ENCODE measurements at regions not wholly inside any gene's neighbourhood (a gene's known extent, or its start where the extent isn't known, plus 50 kb on each side); places are given as distances from the start of the nearest gene placed in this dataset.

DNA sequence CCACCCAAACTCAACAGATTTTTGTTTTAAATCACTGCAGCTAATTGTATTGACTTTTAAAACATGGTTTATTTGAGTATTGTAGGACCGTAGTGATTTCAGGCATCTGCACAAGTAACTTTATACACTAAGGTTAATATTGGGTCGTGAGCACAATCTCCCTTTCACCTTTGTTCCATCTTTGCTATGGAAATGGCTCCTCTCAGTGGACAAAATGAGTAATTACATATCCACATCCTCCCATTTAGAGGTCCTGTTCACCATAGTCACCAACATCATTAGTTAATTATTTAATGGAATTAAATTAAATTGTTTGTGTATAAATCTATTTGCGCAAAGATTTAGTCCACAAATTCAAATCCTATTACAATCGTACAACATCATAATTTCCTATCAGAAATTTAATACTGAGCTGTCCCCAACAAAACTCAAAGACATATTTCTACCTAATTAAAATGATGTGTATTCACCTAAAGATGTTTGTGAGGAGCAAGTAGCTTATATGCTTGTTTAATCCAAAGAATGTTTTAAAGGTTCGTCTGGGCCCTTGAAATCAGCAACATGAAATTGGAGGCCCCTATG, 173.0 kb upstream of the DAPK1 start:
- peak; percentile 81 for FAIRE-seq
- DNase-seq (ENCODE audit: insufficient read length, low spot score) = peak; percentile 45
- no peak for TF ChIP-seq POLR2A (IDR thresholded peaks at IDR 0.05; ENCODE audit: low read depth, low read length)

- TF ChIP-seq POLR2A (IDR thresholded peaks at IDR 0.05; ENCODE audit: low read depth, low read length) = no peak
- DNase-seq (ENCODE audit: insufficient read length, low spot score) (no peak), FAIRE-seq (no peak)
Measured at GRCh38 chr9:87327575-87328125, 170.0 kb upstream of the DAPK1 start.

GRCh38 chr9:87333802-87334201, 163.9 kb upstream of the DAPK1 start:
- FAIRE-seq (no peak), DNase-seq (ENCODE audit: insufficient read length, low spot score) (no peak)
- no peak for TF ChIP-seq POLR2A (IDR thresholded peaks at IDR 0.05; ENCODE audit: low read depth, low read length)

- no peak for FAIRE-seq
- no peak for TF ChIP-seq POLR2A (IDR thresholded peaks at IDR 0.05; ENCODE audit: low read depth, low read length)
- DNase-seq (ENCODE audit: insufficient read length, low spot score) = no peak
Measured at GRCh38 chr9:87334366-87334765, 163.3 kb upstream of the DAPK1 start.

DNA sequence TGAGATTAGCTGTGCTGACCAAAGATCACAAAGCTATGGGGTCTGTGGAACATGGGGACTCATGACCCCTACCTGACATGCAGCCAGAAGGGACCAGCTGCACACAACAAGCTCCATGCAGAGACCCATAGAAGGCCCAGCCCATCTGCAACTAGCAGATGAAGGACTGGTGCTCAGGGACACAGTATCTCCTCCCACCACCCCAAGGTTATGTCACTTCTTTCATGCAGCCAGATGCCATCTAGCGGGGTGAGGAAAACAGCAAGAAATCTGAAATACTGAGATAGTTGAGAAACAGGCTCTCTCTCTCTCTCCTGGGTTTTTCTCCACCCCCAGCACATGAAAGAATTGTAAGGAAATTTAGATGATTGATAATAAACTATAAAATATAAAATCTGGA, 161.3 kb upstream of the DAPK1 start:
- no peak for TF ChIP-seq POLR2A (IDR thresholded peaks at IDR 0.05; ENCODE audit: low read depth, low read length)
- no peak for FAIRE-seq
- DNase-seq (ENCODE audit: insufficient read length, low spot score) = no peak

- no peak for FAIRE-seq
- TF ChIP-seq POLR2A (IDR thresholded peaks at IDR 0.05; ENCODE audit: low read depth, low read length) = no peak
- peak; percentile 44 for DNase-seq (ENCODE audit: insufficient read length, low spot score)
Measured at GRCh38 chr9:87336914-87337333, 160.7 kb upstream of the DAPK1 start.

- no peak for TF ChIP-seq POLR2A (IDR thresholded peaks at IDR 0.05; ENCODE audit: low read depth, low read length)
- DNase-seq (ENCODE audit: insufficient read length, low spot score) (no peak), FAIRE-seq (no peak)
Measured at GRCh38 chr9:87337335-87338087, 160.2 kb upstream of the DAPK1 start.

DNA sequence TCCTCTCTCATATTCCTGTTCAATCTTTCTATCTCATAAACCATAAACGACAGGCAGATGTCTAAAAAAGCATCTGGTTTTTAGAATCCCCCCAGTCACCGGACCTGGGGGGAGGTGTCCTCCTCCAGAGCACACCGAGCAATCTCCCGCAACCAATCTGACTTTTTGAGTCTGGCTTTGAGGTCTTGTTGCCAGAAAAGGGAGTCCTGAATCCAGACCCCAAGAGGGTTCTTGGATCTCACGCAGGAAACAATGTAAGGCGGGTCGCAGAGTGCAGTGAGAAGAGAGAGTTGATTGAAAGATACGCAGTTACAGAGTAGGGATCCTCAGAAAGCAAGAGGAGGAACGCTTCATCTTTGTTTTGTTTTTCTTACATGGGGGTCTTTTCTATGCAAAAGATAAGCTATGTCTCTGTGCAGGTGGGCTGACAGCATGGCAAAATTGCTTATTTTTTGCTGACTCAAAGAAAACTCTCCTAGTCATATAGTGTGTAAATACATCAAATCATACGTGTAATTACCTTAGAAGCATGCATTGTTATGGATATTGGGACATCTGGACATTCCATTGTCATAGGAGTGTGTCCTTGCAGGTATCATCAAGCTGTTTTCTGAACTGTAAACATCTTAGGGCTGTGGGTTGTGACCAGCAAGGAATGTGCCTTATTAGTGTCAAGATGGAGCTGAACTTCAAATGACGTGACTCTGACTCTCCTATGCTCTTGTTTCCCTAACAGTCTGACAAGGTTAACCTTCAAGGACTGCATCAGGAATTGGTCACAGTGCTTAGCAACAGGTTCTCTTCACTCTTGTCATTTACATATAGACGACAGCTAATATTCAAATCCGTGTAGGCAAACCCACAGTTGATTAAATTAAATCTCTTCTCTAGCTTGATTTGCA, 159.3 kb upstream of the DAPK1 start:
- FAIRE-seq (no peak), DNase-seq (ENCODE audit: insufficient read length, low spot score) (no peak)

GRCh38 chr9:87340391-87340790, 157.3 kb upstream of the DAPK1 start:
- no peak for DNase-seq (ENCODE audit: insufficient read length, low spot score)
- no peak for TF ChIP-seq POLR2A (IDR thresholded peaks at IDR 0.05; ENCODE audit: low read depth, low read length)
- FAIRE-seq = no peak

More for the DNA sequence above, 159.3 kb upstream of the DAPK1 start:
- no peak for TF ChIP-seq POLR2A (IDR thresholded peaks at IDR 0.05; ENCODE audit: low read depth, low read length)

- no peak for TF ChIP-seq POLR2A (IDR thresholded peaks at IDR 0.05; ENCODE audit: low read depth, low read length)
- no peak for DNase-seq (ENCODE audit: insufficient read length, low spot score)
- no peak for FAIRE-seq
Measured at GRCh38 chr9:87342743-87343142, 154.9 kb upstream of the DAPK1 start.

- no peak for TF ChIP-seq POLR2A (IDR thresholded peaks at IDR 0.05; ENCODE audit: low read depth, low read length)
- FAIRE-seq (no peak), DNase-seq (ENCODE audit: insufficient read length, low spot score) (no peak)
Measured at GRCh38 chr9:87343816-87344430, 153.7 kb upstream of the DAPK1 start.

GRCh38 chr9:87346061-87346665, 151.5 kb upstream of the DAPK1 start:
- DNase-seq (ENCODE audit: insufficient read length, low spot score) = no peak
- no peak for FAIRE-seq
- TF ChIP-seq POLR2A (IDR thresholded peaks at IDR 0.05; ENCODE audit: low read depth, low read length) = no peak

DNA sequence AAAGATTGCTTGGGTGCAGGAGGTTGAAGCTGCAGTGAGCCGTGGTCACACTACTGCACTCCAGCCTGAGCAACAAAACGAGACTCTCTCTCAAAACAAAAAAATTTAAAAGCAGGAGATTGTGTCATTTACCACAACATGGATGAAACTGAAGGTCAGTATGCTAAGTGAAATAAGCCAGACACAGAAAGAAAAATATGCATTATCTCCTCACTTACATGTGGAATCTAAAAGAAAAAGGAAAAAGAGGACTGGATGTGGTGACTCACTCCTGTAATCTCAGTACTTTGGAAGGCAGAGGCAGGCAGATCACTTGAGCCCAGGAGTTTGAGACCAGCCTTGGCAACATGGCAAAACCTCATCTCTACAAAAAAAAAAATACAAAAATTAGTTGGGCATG, 146.8 kb upstream of the DAPK1 start:
- TF ChIP-seq POLR2A (IDR thresholded peaks at IDR 0.05; ENCODE audit: low read depth, low read length) = no peak
- no peak for DNase-seq (ENCODE audit: insufficient read length, low spot score)
- FAIRE-seq = no peak

Data from H54 (cell line).